KBM-7 (cell line): ENCODE measurements at regions not wholly inside any gene's neighbourhood (a gene's known extent, or its start where the extent isn't known, plus 50 kb on each side); places are given as distances from the start of the nearest gene placed in this dataset.

Experiments used
- DNase-seq: peaks from one replicate; pipeline ENCODE4 v3.0.0-alpha.2; 2015
- in situ Hi-C: fragments of 300-500 bp; cut with MboI; formaldehyde crosslinking; loops from 2 replicates; pipeline ENCODE4 v1.14.3; 2020; ENCODE audit warnings: low sequenced_read_pairs, low pct_unique_long_range_greater_than_20kb, mixed read lengths

DNA sequence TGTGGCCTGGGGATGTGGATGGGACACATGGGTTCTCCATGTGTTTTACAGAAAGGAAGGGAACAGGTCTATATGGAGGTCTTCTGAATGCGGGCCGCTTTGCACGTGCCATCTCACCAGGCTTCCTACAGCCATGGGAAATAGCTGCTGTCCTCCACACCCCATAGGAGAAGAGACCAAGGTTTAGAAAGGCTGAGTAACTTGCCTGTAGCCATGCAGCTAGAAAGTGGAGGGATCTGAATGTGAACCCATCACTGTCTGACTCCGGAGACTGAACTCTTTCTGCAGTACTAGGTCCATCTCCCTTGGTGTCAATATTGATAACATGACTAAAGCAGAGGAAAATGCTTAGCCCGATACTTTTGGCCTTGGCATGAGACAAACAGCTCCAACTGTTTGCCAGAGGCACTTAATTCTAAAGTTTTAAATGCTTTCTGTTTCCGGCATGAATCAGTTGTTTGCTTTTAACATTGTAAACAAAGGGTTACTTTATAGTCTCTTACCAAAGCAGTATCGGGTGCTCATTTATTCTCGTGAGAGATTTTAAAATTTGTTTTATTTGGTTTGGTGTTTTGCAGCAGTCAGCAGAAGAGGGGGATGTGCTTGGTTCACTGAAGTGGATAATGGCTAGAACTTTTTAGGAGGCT lies 64.8 kb upstream of the LOXL4 start:
- no peak for DNase-seq
- in situ Hi-C loops: no loop called here

DNA sequence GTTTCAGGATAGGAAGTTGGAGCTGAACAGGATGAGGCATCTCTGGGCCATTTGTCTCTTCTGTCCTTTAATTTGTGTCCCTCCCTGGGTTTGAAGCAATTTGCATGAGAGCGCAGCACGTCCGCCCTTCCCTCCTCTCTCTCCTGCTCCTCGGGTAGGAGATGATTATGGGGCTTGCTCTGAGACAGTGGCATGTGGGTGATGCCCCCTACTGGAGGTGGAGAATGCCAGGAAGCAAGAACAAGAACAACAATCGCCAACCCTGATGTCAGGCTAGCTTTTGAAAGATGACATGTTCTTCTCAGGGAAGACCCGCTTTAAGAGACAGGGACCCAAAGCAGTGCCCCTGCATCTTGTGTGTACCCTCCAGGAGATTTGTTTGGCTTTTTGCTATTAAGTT lies 63.9 kb upstream of the LOXL4 start:
- in situ Hi-C loops: no loop called here
- DNase-seq: peak; percentile 59

DNA sequence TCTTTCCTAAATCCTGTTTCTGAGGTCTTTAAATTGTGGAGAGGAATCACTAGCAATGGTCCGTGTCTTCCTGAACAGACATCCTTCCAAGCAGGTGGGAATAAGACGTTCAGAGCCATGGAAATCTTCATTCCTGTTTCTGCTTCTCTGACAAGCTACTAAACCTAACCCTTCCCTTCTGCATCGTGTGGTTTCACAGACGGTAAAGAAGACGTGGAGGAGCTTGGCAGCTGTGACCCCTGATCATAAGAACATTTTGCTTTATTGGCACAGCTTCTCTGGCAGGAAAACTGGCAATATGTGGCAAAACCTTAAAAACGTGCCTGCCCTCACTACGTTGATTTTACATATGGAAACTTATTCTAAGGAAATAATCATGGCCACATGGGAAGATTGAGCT lies 63.0 kb upstream of the LOXL4 start:
- in situ Hi-C loops: no loop called here
- no peak for DNase-seq

DNA sequence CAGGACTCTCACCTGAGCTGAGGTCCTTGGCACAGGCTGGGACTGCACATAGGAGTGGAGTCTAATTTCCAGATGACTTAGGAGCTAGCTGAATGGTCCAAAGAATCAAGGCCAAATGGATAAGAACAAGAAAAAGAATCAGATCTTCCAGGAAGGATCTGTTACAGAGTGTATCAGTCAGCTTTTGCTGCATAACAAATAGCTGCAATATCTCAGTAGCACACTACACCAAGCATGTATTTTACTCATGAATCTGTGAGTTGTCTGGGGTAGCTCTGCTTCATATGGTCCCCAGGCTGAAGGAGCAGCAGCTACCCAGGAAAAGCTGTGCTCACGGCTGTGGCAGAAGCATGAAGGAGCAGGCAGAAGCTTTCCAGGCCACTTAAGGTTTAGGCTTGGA lies 60.6 kb upstream of the LOXL4 start:
- in situ Hi-C loops: no loop called here
- no peak for DNase-seq

DNA sequence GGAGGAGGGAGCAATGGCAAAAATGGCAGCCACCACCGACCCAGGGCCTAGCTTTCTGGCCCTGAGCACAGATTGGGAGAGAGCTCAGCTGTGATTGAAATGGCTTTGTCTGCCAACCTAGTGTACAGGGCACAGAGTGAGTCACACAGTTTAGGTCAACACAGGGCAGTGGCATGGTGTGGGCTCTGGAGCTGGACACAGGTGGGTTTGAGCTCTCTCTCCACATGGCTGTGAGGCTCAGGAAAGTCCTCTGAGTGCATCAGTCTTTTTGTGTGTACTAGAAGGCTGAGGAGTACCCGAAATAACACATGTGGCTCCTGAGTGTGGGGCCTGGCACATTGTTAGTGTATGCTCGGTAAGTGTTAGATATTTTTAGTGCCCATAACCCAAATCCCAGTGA lies 60.2 kb upstream of the LOXL4 start:
- in situ Hi-C loops: no loop called here

DNA sequence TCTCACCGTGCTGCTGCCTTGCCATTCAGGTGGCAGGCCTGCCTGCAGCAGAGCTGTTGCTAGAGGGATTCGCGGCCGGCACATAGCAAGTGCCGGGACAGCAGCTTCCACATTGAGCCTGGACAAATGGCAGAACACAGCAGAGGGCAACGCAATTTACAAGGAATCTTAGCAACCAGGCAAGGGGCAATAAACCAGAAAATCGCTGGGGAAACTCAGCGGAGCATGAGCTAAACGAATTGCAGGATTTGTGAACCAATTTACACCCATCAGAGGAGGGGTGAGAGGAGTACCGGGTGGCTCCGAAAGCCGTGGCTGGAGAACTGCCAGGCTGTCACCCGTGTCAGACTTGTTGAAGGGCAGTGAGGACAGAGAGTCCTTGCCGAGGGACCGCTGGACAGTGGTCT lies 58.6 kb upstream of the LOXL4 start:
- no peak for DNase-seq
- in situ Hi-C loops: no loop called here

More for the DNA sequence above, 60.2 kb upstream of the LOXL4 start:
- no peak for DNase-seq

DNA sequence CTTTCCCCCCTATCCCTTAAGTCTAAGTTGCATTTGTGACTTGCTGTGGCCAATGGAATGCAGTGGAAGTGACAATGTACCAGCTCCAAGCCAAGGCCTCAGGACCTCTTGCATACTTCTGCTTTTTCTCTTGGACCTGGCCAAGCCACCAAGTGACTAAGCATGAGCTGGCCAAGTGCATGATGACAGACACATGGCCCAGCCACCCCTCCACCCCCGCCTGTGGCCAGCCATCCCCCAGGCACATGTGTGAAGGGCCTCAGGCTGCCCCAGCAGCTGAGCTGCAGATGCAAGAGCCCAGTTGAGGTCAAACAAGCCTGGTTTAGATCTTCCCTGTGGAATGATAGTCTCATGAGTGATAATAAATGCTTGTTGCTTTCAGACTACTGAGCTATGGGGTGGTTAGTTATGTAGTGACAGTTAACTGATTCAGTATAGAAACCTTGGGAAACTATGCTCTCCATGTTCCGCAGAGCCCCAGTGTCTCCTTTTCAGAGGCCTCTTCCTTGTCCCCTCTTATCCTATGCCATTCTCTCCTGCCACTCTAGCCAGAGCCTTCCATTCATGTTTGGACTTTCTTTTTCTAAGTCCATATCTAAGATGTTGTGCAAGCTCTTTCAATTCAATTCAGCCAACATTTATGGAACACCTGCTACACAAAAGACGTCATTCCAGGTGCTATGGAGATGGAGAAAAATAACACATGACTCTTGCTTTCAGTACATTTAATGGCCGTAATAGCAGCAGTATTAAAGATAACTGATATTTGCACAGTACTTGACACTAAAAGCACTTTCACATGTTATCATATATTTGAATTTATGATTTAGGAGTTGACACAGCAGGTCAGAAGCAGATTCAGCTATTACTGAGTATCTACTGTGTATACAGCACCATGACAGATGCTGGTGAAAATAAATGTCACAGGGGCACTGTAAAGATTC lies 55.5 kb upstream of the LOXL4 start:
- in situ Hi-C loops: no loop called here

DNA sequence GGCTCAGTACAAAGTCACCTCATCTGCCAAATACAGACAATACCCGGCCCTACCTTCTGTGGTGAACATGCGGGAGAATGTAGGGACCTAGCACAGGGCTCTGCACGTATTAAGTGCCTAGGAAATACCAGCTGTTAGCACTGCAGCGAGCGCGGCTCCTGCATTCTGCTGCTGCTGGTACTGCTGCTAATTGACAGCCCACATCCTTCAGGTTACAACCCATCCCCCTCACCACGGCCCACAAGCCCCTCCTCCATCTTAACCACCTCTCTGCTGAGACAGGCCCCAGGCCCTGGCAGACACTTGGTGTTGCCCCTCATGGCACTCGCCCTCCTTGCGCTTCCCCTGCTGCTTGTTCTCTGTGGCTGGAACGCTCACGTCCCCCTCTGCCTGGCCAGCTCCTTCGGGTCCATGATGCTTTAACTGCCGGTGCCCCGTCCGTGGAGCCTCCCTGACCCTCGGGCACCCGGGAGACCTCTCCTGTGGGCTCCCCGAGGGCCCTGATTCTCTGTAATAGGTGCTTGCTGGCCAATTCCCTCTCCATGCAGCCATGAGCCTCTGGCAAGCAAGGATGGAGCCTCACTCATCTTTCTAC lies 53.3 kb upstream of the LOXL4 start:
- no peak for DNase-seq
- in situ Hi-C loops: no loop called here

More for the DNA sequence above, 55.5 kb upstream of the LOXL4 start:
- DNase-seq: peak; percentile 59

DNA sequence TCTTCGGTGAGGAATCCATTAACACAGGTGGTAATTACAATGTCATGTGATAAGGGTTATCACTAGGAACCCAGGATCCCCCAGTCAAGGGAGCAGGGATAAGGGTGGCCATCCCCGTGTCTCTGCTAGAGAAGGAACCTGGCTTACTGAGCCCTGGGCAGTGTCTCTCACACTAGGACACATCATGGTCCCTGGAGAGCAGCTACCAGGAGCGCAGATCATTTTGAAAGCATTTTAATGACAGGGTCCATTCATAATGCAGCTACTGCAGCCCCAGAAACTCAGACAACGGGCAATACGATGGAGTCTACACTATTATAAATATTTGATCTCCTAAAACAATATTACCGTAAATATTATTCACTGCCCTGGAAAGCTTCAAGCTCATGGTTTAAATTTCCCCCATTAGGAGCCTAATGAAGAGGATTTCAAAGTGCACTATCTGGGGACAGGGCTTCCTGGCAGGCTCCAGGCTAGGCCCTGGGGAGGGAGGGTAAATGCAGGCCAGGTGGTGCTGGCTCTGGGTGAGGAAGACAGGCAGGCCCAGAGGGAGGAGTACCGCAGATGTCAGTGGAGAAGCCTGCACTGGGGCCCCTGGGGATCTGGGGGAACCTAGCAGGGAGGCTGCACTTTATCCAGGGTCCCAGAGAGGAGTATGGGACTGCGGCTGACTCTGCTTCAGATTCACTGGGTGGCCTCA lies 52.6 kb upstream of the LOXL4 start:
- in situ Hi-C loops: no loop called here
- DNase-seq: no peak

DNA sequence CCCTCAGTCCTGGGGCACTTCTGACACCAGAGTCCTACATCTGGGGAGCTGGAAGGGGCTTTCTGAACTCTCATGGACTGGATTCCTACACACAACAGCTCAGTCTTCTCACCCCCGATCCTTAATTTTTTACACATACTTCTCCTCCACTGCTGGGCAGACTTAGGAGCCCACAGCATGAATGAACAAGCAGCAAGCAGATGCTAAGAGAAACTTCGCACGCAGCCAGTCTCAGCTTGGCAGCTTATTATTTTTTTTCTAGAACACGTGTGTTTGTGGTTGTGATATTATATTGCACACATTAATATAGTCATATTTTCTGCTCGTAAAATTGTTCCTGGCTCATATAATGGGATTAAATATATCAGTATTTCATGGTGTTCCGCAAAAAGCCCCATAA lies 50.9 kb upstream of the LOXL4 start:
- DNase-seq: no peak
- in situ Hi-C loops: no loop called here
